ENCODE measurements at regions not wholly inside any gene's neighbourhood (a gene's known extent, or its start where the extent isn't known, plus 50 kb on each side); places are given as distances from the start of the nearest gene placed in this dataset.

DNA sequence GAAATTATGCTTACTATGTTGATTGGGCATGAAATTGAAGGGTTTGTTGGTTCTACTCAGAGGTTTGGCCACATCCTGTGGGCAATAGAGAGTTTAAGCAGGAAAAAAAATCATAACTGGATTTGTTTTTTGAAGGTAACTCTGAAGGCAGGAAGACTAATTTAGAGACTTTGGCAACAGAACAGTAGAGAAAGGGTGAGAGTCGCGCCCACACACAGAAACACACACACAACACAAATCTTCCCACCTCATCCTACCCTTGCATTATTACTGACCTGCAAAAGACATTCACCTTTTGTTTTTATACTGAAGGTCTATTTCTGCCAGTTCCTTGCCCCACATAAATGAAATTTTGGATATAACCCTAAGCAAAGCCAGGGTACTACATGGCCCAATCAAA lies 270.6 kb downstream of the TBL1XR1 start (continued):
- TF ChIP-seq, protein P1, sequence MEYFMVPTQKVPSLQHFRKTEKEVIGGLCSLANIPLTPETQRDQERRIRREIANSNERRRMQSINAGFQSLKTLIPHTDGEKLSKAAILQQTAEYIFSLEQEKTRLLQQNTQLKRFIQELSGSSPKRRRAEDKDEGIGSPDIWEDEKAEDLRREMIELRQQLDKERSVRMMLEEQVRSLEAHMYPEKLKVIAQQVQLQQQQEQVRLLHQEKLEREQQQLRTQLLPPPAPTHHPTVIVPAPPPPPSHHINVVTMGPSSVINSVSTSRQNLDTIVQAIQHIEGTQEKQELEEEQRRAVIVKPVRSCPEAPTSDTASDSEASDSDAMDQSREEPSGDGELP (CRISPR knock-in tag; IDR thresholded peaks at IDR 0.05; ENCODE audit: borderline replicate concordance): no peak
- TF ChIP-seq ZNF583 (CRISPR knock-in tag; IDR thresholded peaks at IDR 0.05) (no peak), MIER1 (IDR thresholded peaks at IDR 0.05; ENCODE audit: low read depth) (no peak)
- TF ChIP-seq, protein P2, sequence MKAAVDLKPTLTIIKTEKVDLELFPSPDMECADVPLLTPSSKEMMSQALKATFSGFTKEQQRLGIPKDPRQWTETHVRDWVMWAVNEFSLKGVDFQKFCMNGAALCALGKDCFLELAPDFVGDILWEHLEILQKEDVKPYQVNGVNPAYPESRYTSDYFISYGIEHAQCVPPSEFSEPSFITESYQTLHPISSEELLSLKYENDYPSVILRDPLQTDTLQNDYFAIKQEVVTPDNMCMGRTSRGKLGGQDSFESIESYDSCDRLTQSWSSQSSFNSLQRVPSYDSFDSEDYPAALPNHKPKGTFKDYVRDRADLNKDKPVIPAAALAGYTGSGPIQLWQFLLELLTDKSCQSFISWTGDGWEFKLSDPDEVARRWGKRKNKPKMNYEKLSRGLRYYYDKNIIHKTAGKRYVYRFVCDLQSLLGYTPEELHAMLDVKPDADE (conservative IDR thresholded peaks at IDR 0.05; ENCODE audit: control insufficient read depth, low read depth, low read length): no peak
- TF ChIP-seq, protein P3, sequence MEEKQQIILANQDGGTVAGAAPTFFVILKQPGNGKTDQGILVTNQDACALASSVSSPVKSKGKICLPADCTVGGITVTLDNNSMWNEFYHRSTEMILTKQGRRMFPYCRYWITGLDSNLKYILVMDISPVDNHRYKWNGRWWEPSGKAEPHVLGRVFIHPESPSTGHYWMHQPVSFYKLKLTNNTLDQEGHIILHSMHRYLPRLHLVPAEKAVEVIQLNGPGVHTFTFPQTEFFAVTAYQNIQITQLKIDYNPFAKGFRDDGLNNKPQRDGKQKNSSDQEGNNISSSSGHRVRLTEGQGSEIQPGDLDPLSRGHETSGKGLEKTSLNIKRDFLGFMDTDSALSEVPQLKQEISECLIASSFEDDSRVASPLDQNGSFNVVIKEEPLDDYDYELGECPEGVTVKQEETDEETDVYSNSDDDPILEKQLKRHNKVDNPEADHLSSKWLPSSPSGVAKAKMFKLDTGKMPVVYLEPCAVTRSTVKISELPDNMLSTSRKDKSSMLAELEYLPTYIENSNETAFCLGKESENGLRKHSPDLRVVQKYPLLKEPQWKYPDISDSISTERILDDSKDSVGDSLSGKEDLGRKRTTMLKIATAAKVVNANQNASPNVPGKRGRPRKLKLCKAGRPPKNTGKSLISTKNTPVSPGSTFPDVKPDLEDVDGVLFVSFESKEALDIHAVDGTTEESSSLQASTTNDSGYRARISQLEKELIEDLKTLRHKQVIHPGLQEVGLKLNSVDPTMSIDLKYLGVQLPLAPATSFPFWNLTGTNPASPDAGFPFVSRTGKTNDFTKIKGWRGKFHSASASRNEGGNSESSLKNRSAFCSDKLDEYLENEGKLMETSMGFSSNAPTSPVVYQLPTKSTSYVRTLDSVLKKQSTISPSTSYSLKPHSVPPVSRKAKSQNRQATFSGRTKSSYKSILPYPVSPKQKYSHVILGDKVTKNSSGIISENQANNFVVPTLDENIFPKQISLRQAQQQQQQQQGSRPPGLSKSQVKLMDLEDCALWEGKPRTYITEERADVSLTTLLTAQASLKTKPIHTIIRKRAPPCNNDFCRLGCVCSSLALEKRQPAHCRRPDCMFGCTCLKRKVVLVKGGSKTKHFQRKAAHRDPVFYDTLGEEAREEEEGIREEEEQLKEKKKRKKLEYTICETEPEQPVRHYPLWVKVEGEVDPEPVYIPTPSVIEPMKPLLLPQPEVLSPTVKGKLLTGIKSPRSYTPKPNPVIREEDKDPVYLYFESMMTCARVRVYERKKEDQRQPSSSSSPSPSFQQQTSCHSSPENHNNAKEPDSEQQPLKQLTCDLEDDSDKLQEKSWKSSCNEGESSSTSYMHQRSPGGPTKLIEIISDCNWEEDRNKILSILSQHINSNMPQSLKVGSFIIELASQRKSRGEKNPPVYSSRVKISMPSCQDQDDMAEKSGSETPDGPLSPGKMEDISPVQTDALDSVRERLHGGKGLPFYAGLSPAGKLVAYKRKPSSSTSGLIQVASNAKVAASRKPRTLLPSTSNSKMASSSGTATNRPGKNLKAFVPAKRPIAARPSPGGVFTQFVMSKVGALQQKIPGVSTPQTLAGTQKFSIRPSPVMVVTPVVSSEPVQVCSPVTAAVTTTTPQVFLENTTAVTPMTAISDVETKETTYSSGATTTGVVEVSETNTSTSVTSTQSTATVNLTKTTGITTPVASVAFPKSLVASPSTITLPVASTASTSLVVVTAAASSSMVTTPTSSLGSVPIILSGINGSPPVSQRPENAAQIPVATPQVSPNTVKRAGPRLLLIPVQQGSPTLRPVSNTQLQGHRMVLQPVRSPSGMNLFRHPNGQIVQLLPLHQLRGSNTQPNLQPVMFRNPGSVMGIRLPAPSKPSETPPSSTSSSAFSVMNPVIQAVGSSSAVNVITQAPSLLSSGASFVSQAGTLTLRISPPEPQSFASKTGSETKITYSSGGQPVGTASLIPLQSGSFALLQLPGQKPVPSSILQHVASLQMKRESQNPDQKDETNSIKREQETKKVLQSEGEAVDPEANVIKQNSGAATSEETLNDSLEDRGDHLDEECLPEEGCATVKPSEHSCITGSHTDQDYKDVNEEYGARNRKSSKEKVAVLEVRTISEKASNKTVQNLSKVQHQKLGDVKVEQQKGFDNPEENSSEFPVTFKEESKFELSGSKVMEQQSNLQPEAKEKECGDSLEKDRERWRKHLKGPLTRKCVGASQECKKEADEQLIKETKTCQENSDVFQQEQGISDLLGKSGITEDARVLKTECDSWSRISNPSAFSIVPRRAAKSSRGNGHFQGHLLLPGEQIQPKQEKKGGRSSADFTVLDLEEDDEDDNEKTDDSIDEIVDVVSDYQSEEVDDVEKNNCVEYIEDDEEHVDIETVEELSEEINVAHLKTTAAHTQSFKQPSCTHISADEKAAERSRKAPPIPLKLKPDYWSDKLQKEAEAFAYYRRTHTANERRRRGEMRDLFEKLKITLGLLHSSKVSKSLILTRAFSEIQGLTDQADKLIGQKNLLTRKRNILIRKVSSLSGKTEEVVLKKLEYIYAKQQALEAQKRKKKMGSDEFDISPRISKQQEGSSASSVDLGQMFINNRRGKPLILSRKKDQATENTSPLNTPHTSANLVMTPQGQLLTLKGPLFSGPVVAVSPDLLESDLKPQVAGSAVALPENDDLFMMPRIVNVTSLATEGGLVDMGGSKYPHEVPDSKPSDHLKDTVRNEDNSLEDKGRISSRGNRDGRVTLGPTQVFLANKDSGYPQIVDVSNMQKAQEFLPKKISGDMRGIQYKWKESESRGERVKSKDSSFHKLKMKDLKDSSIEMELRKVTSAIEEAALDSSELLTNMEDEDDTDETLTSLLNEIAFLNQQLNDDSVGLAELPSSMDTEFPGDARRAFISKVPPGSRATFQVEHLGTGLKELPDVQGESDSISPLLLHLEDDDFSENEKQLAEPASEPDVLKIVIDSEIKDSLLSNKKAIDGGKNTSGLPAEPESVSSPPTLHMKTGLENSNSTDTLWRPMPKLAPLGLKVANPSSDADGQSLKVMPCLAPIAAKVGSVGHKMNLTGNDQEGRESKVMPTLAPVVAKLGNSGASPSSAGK (IDR thresholded peaks at IDR 0.05): no peak

Data from K562 (cell line).